Erythroblast (primary cell): ENCODE measurements at regions not wholly inside any gene's neighbourhood (a gene's known extent, or its start where the extent isn't known, plus 50 kb on each side); places are given as distances from the start of the nearest gene placed in this dataset.

Experiments
- DNase-seq, 2 experiments: peaks; one replicate each; lab custom pipeline; 2025; lab: John Stamatoyannopoulos, UW
- GATA1 ChIP-seq: IDR thresholded peaks from 2 replicates; pipeline ENCODE4 v1.6.1; 2011; ENCODE audit warnings: low read depth, mild to moderate bottlenecking, control low read depth, low read length, moderate library complexity
- POLR2A ChIP-seq: IDR thresholded peaks from 2 replicates; pipeline ENCODE4 v1.6.1; 2011; ENCODE audit warnings: mild to moderate bottlenecking, low read length

GRCh38 chr4:38386654-38387188, 277.3 kb upstream of the KLF3 start:
- no peak for TF ChIP-seq POLR2A
- TF ChIP-seq GATA1 = no peak
- no peak for DNase-seq

DNA sequence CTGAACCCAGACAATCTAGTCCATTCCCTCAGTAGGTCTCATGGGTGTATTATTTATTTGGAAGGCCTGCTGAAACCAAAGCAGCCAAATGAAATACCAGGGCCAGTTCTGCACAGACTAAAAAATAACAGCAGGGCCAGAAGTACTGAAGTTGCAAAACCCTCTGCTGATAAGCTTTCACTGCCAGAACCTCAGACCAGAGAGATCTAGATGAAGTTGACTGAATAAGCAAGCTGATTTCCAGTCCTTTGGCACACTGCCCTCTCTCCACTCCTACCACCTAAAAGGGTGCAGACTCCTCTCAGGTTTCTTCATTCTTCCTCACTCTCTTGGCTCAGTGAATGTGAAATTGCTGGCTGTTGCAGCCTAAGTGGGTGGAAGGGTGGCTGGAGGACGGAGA, 276.7 kb upstream of the KLF3 start:
- TF ChIP-seq GATA1 (no peak), POLR2A (no peak)
- DNase-seq = peak; percentile 77 to 88

DNA sequence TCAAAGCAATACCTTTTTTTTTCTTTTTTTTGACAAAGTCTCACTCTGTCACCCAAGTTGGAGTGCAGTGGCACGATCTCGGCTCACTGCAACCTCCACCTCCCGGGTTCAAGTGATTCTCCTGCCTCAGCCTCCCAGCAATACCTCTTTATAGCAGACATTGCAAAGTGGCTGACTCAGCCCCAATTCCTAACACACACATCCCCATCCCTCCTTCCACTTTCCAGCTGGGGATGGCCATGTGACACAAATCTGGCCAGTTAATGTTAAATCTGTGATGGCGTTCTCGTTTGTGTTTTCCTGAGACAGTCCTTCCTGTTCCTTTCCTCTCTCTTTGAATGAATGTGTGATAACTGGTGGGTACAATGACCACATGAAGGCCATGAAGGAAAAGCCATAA, 276.2 kb upstream of the KLF3 start:
- no peak for TF ChIP-seq GATA1
- no peak for TF ChIP-seq POLR2A
- DNase-seq = no peak

DNA sequence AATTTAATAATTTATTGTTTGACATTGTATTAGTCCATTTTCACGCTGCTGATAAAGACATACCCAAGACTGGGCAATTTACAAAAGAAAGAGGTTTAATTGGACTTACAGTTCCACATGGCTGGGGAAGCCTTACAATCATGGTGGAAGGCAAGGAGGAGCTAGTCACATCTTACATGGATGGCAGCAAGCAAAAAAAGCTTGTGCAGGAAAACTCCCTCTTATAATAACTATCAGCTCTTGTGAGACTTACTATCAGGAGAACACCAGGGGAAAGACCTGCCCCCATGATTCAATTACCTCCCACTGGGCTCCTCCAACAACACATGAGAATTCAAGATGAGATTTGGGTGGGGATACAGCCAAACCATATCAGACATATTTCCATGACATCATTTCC, 275.1 kb upstream of the KLF3 start:
- peak; percentile 11 to 28 for DNase-seq

DNA sequence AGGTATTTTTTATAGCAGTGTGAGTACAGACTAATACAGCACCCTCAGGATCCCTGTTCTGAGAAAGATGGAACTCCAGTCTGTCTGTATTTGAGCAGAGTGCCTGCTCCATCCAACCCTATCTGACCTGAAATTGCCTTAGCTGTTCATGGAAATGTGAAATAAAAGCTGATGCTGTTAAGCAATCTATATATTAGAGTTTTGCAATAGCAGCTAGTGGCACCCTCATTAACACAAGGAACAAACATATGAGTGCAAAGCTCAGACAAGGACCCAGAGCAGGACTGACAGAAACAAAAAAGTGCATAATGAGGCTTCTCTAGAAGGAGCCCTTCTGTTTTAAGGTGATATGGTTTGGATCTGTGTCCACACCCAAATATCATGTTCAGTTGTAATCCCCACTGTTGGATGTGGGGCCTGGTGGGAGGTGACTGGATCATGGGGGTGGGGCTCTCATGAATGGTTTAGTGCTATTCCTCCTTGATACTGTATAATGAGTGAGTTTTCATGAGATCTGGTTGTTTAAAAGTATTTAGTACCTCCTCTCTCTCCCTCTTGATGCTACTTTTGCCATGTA, 272.9 kb upstream of the KLF3 start:
- DNase-seq = peak; percentile 18 to 76
- no peak for TF ChIP-seq POLR2A
- no peak for TF ChIP-seq GATA1

DNA sequence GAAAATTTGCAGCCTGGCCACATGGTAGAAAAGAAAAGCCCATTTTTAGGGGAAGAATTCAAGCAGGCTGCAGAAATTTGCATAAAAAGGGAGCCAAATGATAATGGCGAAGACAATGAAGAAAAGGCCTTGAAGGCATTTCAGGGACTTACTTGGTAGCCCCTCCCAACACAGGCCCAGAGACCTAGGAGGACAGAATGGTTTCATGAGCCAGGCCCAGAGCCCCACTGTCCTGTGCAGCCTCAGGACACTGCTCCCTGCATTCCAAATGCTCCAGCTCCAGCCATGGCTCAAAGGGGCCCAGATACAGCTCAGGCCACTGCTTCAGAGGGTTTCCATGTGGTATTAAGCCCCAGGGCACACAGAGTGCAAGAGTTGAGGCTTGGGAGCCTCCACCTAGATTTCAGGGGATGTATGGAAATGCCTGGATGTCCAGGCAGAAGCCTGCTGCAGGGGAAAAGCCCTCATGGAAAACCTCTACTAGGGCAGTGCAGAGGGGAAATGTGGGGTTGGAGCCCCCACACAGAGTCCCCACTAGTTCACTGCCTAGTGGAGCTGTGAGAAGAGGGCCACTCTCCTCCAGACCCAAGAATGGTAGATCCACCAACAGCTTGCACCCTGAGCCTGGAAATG, 271.7 kb upstream of the KLF3 start:
- TF ChIP-seq POLR2A = no peak
- no peak for TF ChIP-seq GATA1
- DNase-seq = peak in 1 of 2 experiments; percentile 15

DNA sequence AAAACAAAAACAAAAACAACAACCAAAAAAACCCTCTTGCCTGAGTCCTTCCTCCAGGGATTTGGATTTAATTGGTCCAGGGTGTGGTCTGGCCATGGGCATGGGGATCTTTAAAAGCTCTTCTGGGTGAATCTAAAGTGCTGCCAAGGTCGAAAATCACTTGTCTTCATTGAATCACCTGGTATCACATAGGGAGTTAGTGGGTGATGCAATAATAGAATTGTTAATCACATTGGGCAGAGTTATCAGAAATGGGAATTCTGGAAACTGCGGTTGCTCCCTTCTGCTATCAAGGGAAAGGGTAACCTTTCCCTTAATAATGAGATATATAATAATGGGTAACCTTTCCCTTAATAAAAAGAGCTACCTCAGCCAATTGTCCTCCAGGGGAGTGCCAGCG, 267.9 kb upstream of the KLF3 start:
- TF ChIP-seq GATA1 = no peak
- TF ChIP-seq POLR2A = no peak
- no peak for DNase-seq

DNA sequence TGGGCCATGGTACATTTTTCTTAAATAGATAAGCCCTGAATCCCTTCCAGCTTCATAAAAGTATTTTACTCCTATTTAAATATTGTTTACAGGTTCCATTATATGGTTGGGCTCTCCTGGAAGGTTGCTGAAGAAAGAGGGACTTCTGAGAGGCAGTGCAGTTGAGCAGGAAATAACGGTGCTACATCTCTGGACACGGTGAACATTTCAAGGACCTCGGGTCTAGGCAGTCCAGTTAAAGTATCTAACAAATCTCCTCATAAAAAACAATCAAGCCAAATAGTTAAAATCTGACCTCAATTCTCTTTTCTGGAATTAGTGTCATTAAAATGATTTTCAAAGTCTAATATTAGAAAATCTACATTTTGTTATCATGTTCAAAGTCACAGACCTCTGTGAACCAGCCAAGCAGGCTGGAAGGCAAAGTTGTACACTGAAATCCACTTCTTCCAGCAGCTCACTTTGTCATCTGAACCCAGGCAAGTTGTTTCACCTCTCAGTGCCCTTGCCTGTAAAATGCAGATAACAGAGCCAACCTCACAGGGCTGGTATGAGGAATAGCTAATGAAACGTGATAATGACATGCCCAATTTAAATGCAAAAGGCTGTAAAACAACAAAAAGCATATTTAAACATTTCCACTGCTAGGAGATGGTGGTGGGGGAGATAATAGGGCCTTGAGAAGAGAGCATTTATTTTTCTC, 267.0 kb upstream of the KLF3 start:
- peak; percentile 56 to 86 for DNase-seq
- TF ChIP-seq GATA1 = no peak
- TF ChIP-seq POLR2A = no peak

DNA sequence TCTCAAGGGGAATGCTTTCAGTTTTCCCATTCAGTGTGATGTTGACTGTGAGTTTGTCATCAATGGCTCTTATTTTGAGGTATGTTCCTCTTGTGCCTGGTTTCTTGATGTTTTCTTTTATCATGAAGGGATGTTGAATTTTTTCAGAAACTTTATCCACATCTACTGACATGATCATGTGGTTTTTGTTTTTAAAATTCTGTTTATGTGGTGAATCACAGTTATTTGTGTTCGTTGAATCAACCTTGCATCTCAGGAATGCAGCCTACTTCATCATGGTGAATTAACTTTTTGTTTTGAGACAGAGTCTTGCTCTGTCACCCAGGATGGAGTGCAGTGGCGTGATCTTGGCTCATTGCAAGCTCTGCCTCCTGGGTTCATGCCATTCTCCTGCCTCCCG, 263.1 kb upstream of the KLF3 start:
- DNase-seq = no peak
- TF ChIP-seq GATA1 = no peak
- no peak for TF ChIP-seq POLR2A

DNA sequence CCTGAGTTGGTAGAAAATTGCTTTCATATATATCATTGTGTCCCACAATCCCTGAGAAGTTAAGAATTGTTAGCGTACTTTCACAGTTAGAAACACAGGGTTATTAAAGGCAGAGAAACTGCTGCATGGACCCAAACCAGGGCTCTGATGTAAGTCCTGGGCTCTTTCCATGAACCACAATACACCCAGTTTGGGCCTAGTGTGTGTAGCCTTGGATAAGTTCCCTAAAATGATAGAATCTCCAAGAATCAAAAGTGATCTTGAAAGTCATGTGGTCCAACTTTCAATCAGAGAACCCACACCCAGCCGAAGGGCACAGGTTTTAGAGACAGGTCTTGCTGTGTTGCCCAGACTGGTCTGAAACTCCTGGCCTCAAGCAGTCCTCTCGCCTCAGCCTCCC, 257.8 kb upstream of the KLF3 start:
- no peak for DNase-seq
- TF ChIP-seq POLR2A (no peak), GATA1 (no peak)

DNA sequence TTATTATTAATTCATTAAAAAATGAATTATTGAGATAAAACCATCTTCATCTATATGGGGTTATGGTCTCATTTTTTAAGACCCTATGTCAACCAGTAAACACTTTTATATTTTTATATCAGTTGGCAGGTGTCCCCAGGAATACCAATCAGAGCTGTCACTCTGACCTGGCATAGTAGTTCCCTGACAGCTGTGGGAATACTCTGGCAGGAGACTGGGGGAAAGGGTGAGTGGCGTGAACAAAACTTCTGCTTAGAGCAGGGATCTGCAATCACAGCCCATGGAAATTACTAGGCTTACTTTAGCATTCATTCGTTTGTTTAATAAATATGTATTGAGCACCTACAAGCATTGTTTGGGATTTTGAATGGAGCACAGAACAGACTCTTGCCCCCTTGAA, 254.1 kb upstream of the KLF3 start:
- no peak for TF ChIP-seq GATA1
- TF ChIP-seq POLR2A = no peak

DNA sequence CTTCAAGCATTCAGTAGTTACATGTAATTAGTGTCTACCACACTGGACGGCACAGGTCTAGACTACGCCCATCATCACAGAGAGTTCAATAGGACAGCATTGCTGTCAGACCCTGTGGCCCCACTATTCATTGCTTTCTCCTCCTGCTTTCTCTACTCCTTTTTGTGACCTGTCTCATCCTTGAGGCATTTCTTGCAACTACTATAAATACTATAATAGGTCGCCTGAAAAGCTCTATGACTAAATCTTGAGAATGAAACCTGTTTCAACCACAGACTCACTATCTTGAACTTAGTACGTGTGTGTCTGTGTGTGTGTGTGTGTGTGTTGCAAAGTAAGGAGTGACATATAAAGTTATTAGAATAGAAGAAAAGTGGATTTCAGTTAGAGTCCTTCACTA, 252.9 kb upstream of the KLF3 start:
- no peak for DNase-seq
- TF ChIP-seq GATA1 = no peak
- TF ChIP-seq POLR2A = no peak

More for the DNA sequence above, 254.1 kb upstream of the KLF3 start:
- DNase-seq = no peak

GRCh38 chr4:38411981-38412536, 251.9 kb upstream of the KLF3 start:
- TF ChIP-seq POLR2A (no peak), GATA1 (no peak)
- no peak for DNase-seq
